ENCODE measurements at regions not wholly inside any gene's neighbourhood (a gene's known extent, or its start where the extent isn't known, plus 50 kb on each side); places are given as distances from the start of the nearest gene placed in this dataset.

DNA sequence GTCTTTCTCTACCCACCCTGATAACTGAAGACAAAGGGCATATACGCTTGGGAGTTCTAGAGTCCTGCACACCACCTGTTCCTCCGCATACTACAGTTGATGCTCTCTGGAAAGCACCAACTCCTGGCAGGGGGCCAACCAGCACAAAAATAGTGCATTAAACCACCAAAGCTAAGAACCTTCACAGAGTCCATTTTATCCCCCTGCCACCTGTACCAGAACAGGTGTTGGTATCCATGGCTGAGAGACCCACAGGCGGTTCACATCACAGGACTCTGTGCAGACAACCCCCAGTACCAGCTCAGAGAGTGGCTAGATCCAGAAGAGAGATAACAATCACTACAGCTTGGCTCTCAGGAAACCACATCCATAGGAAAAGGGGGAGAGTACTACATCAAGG is 114.4 kb upstream of the POU1F1 start:
- DNase-seq, result no peak

DNA sequence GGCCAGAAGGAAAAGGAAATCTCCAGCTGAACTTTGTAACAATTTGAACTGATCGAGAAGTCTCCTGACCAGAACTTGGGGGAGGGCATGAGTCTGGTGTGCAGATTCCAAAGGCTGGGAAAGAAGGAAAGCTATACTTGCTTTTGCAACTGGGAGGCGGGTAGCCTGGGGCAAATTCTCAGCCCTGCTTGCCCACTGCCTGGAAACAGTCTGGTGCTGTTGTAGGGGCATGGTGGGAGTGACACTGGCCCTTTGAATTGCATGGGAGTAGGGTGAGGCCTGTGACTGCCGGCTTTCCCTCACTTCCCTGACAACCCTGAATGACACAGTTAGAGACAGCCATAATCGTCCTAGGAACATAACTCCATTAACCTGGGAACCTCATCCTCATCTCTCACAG is 114.0 kb upstream of the POU1F1 start:
- DNase-seq, result no peak

GRCh38 chr3:87375231-87375682 is 98.9 kb upstream of the POU1F1 start:
- DNase-seq, result no peak

- peak; percentile 67 for DNase-seq
These were observed 93.6 kb upstream of the POU1F1 start for GRCh38 chr3:87370007-87370406.

- no peak for DNase-seq
These were observed 91.4 kb upstream of the POU1F1 start for GRCh38 chr3:87367736-87368135.

DNA sequence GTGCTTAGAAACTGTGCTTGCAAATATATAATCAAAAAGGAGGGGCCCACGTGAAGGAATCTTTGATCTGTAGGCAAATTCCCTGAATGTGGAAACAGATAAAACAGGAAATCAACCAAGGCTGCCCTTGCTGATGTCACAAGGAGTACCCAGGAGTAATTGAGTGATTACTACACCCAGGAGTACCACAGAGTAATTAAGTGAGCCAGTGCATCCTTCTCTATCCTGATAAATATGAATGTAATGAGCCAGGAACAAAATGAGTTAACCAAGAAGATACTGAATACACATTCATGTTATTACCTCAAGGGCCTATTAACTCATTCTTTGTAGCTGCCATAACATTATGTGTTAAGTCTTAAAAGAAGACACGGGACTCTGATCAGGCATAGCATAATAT is 87.3 kb upstream of the POU1F1 start:
- no peak for DNase-seq

GRCh38 chr3:87361956-87362355 is 85.6 kb upstream of the POU1F1 start:
- DNase-seq, result no peak

- DNase-seq, result no peak
These were observed 84.9 kb upstream of the POU1F1 start for GRCh38 chr3:87361271-87361670.

DNA sequence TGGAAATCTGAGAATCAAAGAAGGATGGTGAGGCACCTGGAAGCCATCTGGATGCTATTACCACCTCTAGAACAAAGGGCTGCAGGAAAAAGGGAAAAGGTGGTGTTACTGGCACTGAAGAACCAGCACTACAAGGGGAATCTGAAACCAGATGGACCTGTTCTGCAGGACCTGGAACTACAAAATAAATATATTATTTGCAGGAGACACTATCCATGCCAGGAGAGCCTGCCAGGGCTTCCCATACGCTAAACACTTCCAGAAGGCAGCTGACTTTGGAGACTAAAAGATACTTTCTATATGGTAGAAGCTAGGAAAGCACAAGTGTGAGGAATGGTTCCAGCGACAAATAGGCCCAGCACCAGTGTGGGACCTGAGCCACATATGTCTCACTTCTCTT is 83.4 kb upstream of the POU1F1 start:
- peak; percentile 34 for DNase-seq

- DNase-seq, result no peak
These were observed 82.6 kb upstream of the POU1F1 start for GRCh38 chr3:87359025-87359424.

DNA sequence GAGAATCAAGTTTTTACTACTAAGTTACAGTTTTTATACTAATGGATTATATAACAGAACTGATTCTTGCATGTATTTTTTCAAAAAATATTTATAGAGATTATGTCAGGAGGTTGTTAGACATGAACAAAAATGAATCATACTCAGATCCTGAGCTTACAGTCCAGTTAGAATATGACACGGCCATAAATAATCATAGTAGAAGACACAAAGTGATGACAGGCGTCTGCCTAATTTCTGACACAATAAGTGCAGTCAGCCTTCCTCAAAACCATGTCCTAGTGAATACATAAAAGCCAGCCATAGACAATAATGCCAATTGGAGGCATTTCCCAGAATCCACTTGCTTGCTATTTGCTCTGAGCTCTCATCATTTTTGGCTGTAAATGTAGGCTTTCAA is 81.7 kb upstream of the POU1F1 start:
- no peak for DNase-seq

DNA sequence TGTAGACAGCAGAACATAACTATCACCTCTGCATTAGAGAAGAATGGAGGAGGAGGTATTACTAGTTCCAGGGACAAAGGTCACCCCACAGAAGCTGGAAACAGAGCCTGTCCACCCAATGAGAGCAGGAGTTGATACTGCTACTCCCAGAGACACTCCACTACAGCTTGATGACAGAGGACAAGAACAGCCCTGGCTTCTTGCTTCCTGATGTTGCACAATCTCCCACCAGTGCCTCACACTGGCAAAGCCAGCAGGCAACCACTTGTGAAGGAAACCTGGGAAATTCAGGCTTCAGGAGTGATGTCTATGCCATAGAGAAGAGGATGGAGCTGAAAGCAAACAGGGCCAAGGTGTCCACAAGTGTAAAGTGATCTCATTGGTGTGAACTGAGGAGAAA is 78.0 kb upstream of the POU1F1 start:
- DNase-seq, result no peak

DNA sequence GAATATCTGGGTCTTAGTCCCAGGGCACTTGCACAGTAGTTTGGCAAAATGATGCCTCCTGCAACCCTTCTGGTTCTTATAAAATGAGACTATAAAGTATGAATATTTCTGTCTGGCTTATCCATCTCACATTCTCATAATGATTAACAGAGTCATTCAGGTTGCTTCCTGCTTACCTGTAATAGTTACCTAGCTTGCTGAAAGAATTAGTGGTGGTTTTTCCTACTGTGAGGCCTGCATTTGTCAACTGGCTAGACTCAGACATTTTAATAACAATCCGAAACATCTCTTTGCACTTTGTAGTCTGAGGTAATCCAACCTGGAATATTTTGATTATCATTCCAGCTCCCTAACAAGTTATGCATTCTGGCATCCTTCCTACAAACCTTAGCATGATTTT is 75.6 kb upstream of the POU1F1 start:
- DNase-seq, result no peak

DNA sequence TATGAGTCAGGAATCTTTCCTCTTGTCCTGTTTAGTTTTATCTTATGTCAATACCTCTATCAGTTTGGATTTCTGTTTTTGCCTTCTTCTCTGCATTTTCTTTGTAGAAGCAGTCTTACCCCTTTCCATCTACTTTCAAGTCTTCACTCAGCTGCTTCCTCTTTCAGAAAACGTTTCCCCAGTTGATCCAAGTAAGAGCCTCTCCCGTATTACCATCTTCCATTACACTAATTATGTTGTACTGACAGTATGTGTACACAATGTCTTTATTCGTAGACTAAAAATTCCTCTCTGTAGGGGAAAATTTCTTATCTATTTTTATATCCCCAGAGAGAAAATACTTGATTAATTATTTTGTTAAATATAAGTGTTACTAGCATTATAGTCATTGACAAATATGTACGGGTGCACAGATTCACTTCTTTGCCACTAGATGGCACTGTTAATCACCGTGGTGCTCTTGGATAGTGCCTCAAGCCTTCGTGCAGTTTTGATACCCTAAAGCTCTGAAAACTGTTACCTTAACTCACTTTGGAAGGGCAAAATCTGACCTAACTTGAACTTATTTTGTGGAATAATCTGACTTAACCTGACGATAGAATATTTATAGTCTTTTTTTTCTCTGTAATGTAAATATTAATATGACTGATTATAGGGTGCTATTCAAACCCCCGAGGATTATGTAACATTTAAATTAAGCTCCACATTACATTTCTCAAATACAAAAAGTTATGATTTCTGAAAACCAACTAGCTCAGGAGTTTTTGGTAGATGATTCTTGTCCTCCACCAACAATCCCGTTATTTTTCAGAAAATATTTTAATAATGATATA is 74.2 kb upstream of the POU1F1 start:
- DNase-seq, result peak; percentile 44

DNA sequence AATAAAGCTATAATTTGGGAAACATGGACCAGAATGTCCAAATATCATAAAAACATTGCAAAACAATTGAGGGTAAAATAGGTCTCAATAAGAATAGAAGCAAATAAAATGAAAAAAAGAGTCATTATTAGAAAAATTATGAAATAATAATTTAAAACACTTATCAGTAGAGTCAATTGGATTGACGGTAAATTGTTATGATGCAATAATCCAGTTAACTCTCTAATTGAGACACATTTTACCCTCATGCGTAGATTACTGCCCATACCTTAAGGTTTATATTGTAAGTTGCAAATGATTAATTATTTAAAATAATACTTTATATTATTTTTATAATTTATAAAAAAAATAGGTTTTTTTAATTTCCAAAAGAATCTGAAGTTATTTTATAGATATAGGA is 73.4 kb upstream of the POU1F1 start:
- DNase-seq, result no peak

DNA sequence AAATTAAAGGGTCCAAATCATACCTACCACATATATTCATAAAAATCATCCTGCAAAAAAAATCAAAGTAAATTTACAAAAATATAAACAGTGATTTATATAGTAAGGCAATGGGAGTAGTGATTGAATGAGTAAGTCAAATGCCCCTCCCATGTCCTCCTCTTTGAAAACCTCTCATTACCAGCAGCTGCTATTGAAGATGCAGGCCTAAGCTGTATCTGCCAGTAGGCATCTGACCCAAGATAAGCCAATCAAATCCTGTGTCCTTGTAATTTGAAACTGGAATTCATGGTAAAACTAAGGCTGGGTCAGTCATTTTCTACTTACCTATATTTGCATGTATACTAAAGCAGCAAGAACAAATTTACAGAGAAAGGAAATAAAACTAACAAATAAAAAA is 60.4 kb upstream of the POU1F1 start:
- no peak for DNase-seq

- no peak for DNase-seq
These were observed 59.5 kb upstream of the POU1F1 start for GRCh38 chr3:87335931-87336330.

GRCh38 chr3:87333393-87333892 is 57.1 kb upstream of the POU1F1 start:
- DNase-seq, result no peak

DNA sequence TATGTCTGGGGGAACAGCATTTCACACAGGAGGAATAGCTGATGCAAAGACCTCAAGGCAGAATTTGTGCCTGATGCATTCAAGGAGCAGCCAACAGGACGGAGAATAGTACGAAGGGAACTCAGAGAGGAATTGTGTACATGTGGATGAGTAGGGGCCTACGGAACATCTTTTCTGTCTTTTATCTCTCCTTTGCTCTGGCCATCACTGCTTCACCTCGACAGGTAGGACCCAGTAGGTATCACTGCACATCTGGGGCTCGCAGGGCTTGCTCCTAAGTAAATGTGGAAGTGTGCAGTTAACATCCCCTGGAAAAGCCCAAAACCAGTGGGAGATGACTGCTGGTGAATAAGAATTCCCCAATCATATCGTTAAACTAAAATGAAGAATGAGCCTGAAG is 56.4 kb upstream of the POU1F1 start:
- no peak for DNase-seq

GRCh38 chr3:87329065-87329464 is 52.7 kb upstream of the POU1F1 start:
- DNase-seq, result no peak
